ENCODE measurements at regions not wholly inside any gene's neighbourhood (a gene's known extent, or its start where the extent isn't known, plus 50 kb on each side); places are given as distances from the start of the nearest gene placed in this dataset.
"Not testable (repeated sequence)": the region's sequence is repeated elsewhere in the genome, so short reads cannot be mapped to it uniquely, and the experiment has no call there.

DNA sequence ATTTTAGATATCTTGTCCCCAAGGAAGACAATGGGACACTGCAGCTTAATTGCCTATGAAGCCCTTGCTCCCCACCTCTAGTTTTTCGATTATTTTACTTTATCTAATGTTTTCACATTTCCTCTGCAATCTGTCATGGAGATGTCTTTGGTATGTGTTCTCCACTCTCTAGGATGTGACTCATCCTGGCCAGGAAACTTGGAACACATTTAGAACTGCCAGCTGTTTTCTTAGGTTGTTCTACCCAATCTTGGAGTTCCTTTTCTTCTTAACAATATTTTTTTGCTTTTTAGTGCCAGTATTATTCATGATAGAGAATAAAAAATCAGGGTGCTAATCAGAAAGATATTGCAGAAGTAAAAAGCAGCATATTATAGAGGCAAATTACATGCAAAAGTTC lies 101.7 kb upstream of the CLEC14A start:
- Histone ChIP-seq H3K9me3 (ENCODE audit: insufficient read depth, low read length) (no peaks in the 10 kb centered on the region), H3K4me3 (ENCODE audit: insufficient read length, low read depth) (no peak overlapping the region), H3K4me1 (ENCODE audit: insufficient read depth, insufficient read length) (no peaks in the 10 kb centered on the region), H3K27me3 (ENCODE audit: insufficient read depth, insufficient read length) (no peaks in the 10 kb centered on the region), H3K36me3 (ENCODE audit: insufficient read depth, insufficient read length, low read length) (no peaks in the 10 kb centered on the region), H3K9ac (ENCODE audit: insufficient read length, low read depth) (no peak overlapping the region)
- no peak for TF ChIP-seq ZNF274 (IDR thresholded peaks at IDR 0.05; ENCODE audit: low read depth, low read length)
- no peak for DNase-seq (ENCODE audit: low read depth, low spot score)

DNA sequence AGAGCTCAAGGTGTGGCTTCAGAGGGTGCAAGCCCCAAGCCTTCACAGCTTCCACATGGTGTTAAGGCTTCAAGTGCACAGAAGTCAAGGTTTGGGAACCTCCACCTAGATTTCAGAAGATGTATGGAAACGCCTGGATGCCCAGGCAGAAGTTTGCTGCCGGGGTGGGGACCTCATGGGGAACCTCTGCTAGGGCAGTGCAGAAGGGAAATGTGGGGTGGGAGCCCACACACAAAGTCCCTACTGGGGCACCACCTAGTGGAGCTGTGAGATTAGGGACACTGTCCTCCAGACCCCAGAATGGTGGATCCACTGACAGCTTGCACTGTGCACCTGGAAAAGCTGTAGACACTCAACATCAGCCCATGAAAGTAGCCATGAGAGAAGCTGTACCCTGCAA lies 99.6 kb upstream of the CLEC14A start:
- H3K4me3 ChIP-seq (ENCODE audit: insufficient read length, low read depth); DNase-seq (ENCODE audit: low read depth, low spot score); H3K9ac ChIP-seq (ENCODE audit: insufficient read length, low read depth); H3K9me3 ChIP-seq (ENCODE audit: insufficient read depth, low read length); H3K27me3 ChIP-seq (ENCODE audit: insufficient read depth, insufficient read length); H3K4me1 ChIP-seq (ENCODE audit: insufficient read depth, insufficient read length); H3K36me3 ChIP-seq (ENCODE audit: insufficient read depth, insufficient read length, low read length): not testable (repeated sequence)

DNA sequence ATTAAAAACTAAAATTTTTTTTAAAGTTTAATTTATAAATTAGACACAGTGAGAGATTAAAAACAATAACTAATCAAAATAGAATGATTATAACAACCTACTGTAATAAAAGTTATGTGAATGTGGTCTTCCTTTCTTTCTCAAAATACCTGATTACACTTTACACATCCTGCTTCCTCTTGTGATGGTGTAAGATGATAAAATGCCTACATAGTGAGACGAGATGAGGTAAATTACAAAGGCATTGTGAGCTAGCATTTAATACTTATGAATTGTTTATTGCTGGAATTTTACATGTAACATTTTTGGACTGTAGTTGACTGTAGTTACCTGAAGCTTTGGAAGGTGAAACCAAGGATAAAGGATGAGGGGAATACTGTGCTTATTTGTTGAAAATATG lies 94.2 kb upstream of the CLEC14A start:
- H3K27me3 ChIP-seq (ENCODE audit: insufficient read depth, insufficient read length) = no peaks in the 10 kb centered on the region
- H3K4me3 ChIP-seq (ENCODE audit: insufficient read length, low read depth) = no peak overlapping the region
- H3K4me1 ChIP-seq (ENCODE audit: insufficient read depth, insufficient read length) = no peaks in the 10 kb centered on the region
- H3K9me3 ChIP-seq (ENCODE audit: insufficient read depth, low read length) = no peaks in the 10 kb centered on the region
- DNase-seq (ENCODE audit: low read depth, low spot score) = no peak
- H3K36me3 ChIP-seq (ENCODE audit: insufficient read depth, insufficient read length, low read length) = no peaks in the 10 kb centered on the region
- no peak for TF ChIP-seq ZNF274 (IDR thresholded peaks at IDR 0.05; ENCODE audit: low read depth, low read length)
- TF ChIP-seq YY1 (IDR thresholded peaks at IDR 0.05; ENCODE audit: insufficient read depth, insufficient read length) = no peak
- no peak for TF ChIP-seq SUZ12 (IDR thresholded peaks at IDR 0.05; ENCODE audit: extremely low read depth, insufficient read depth, insufficient read length)
- H3K9ac ChIP-seq (ENCODE audit: insufficient read length, low read depth) = no peak overlapping the region

DNA sequence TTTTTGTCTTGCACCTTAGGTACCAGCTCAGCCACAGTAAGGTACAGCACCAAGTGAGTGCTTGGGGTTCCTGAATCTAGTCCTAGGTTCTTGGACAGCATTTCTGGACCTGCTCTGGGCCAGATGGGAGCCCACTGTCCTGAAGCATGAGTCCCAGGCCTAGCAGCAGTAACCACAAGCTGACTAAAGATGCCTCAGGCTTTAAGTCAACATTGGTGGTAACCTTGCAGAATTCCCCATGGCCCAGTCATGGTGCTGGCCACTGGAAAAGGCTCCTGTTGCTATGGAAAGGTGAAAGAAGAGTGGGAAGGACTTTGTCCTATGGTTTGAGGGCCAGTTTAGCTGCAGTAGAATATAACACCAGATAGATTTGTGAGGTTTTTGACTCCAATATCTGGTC lies 86.9 kb upstream of the CLEC14A start:
- no peaks in the 10 kb centered on the region for H3K9me3 ChIP-seq (ENCODE audit: insufficient read depth, low read length)
- H3K4me1 ChIP-seq (ENCODE audit: insufficient read depth, insufficient read length) = no peaks in the 10 kb centered on the region
- H3K36me3 ChIP-seq (ENCODE audit: insufficient read depth, insufficient read length, low read length) = no peaks in the 10 kb centered on the region
- no peak overlapping the region for H3K4me3 ChIP-seq (ENCODE audit: insufficient read length, low read depth)
- H3K27me3 ChIP-seq (ENCODE audit: insufficient read depth, insufficient read length) = no peaks in the 10 kb centered on the region
- DNase-seq (ENCODE audit: low read depth, low spot score) = no peak
- H3K9ac ChIP-seq (ENCODE audit: insufficient read length, low read depth) = no peak overlapping the region
- TF ChIP-seq YY1 (IDR thresholded peaks at IDR 0.05; ENCODE audit: insufficient read depth, insufficient read length) = no peak
- TF ChIP-seq SUZ12 (IDR thresholded peaks at IDR 0.05; ENCODE audit: extremely low read depth, insufficient read depth, insufficient read length) = no peak

DNA sequence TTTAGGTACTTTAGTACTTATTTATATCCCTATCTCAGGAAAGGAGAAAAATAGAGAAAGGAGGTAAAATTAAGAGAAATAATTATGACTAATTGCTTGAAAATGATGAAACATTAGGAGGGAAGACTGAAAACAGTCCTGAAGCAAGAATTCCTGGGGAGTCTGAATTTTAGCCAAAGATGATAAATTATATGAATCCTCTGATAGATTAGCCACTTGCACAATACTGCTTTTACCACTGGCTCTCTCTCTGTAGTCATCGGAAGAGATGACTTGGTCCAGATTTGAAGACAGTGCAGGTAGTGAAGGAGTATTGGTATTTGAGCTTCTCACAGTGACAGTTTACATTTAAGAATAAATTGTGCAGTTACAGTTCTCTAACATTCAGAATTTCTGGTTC lies 83.8 kb upstream of the CLEC14A start:
- Histone ChIP-seq H3K4me3 (ENCODE audit: insufficient read length, low read depth) (no peak overlapping the region), H3K27me3 (ENCODE audit: insufficient read depth, insufficient read length) (no peaks in the 10 kb centered on the region), H3K9me3 (ENCODE audit: insufficient read depth, low read length) (no peaks in the 10 kb centered on the region), H3K36me3 (ENCODE audit: insufficient read depth, insufficient read length, low read length) (no peaks in the 10 kb centered on the region), H3K9ac (ENCODE audit: insufficient read length, low read depth) (no peak overlapping the region), H3K4me1 (ENCODE audit: insufficient read depth, insufficient read length) (no peaks in the 10 kb centered on the region)
- no peak for DNase-seq (ENCODE audit: low read depth, low spot score)
- TF ChIP-seq SUZ12 (IDR thresholded peaks at IDR 0.05; ENCODE audit: extremely low read depth, insufficient read depth, insufficient read length) = no peak
- TF ChIP-seq YY1 (IDR thresholded peaks at IDR 0.05; ENCODE audit: insufficient read depth, insufficient read length) = no peak
- no peak for TF ChIP-seq ZNF274 (IDR thresholded peaks at IDR 0.05; ENCODE audit: low read depth, low read length)

DNA sequence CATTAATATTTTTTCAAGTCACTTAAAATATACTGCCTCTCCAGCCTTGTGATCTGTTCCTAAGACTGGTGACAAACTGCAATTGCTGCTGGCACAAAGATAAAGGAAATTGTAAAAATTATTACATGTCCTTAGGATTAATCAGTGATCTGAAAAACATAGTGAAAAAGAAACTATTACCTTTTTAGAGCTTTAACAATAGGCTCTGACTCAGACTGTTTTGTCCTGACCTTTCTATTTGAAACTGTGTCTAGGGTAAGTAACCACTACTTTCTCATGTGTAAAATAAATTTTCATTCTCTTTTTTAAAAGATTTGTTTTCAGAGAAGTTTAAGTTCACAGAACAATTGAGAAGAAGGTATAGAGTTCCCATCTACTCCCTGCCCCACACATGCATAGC lies 80.4 kb upstream of the CLEC14A start:
- no peaks in the 10 kb centered on the region for H3K4me1 ChIP-seq (ENCODE audit: insufficient read depth, insufficient read length)

DNA sequence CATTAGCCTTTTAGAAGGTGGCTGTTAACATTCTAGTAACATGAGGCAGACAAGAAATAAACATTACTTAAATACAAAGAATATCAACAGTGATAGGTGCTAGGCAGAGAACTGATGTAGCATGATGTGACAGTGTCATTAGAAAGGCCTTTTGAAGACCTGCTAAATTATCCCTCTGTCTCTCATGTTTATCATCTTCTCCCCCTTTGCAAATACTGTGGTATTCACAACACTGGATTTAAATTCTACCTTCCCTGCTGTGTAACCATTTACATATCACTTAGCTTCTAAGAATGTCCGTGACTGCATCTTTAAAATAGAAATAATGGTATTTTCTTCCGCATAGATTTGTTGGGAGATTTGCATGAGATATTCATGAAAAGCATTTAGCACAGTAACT lies 74.4 kb upstream of the CLEC14A start:
- Histone ChIP-seq H3K9ac (ENCODE audit: insufficient read length, low read depth) (no peak overlapping the region), H3K36me3 (ENCODE audit: insufficient read depth, insufficient read length, low read length) (no peaks in the 10 kb centered on the region), H3K27me3 (ENCODE audit: insufficient read depth, insufficient read length) (no peaks in the 10 kb centered on the region), H3K4me3 (ENCODE audit: insufficient read length, low read depth) (no peak overlapping the region), H3K9me3 (ENCODE audit: insufficient read depth, low read length) (no peaks in the 10 kb centered on the region), H3K4me1 (ENCODE audit: insufficient read depth, insufficient read length) (no peaks in the 10 kb centered on the region)
- no peak for TF ChIP-seq SUZ12 (IDR thresholded peaks at IDR 0.05; ENCODE audit: extremely low read depth, insufficient read depth, insufficient read length)
- no peak for TF ChIP-seq YY1 (IDR thresholded peaks at IDR 0.05; ENCODE audit: insufficient read depth, insufficient read length)
- no peak for TF ChIP-seq ZNF274 (IDR thresholded peaks at IDR 0.05; ENCODE audit: low read depth, low read length)
- no peak for DNase-seq (ENCODE audit: low read depth, low spot score)

More for the DNA sequence above, 80.4 kb upstream of the CLEC14A start:
- no peak for TF ChIP-seq SUZ12 (IDR thresholded peaks at IDR 0.05; ENCODE audit: extremely low read depth, insufficient read depth, insufficient read length)
- no peak for TF ChIP-seq YY1 (IDR thresholded peaks at IDR 0.05; ENCODE audit: insufficient read depth, insufficient read length)
- TF ChIP-seq ZNF274 (IDR thresholded peaks at IDR 0.05; ENCODE audit: low read depth, low read length) = no peak
- no peaks in the 10 kb centered on the region for H3K36me3 ChIP-seq (ENCODE audit: insufficient read depth, insufficient read length, low read length)
- DNase-seq (ENCODE audit: low read depth, low spot score) = no peak
- no peak overlapping the region for H3K9ac ChIP-seq (ENCODE audit: insufficient read length, low read depth)
- H3K9me3 ChIP-seq (ENCODE audit: insufficient read depth, low read length) = no peaks in the 10 kb centered on the region
- H3K4me3 ChIP-seq (ENCODE audit: insufficient read length, low read depth) = no peak overlapping the region
- H3K27me3 ChIP-seq (ENCODE audit: insufficient read depth, insufficient read length) = no peaks in the 10 kb centered on the region

DNA sequence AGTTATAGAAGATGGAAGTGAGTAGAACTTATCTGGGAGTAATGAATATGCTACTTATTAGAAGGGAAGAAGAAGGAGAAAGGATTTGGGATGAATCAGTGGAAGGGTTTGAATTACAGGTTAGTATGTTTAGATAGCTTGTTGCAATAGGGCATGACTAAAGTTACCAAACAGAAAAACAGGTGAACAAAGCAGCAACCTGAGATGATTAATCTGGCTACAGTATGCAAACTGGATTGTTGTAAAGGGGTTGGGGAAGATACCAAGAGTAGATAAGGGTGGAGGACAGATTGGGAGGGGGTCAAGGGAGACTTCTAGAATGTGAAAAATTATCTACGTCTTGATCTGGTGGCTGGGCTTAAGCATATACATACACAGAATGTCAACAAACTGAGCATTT lies 73.4 kb upstream of the CLEC14A start:
- Histone ChIP-seq H3K4me3 (ENCODE audit: insufficient read length, low read depth) (no peak overlapping the region), H3K27me3 (ENCODE audit: insufficient read depth, insufficient read length) (no peaks in the 10 kb centered on the region), H3K36me3 (ENCODE audit: insufficient read depth, insufficient read length, low read length) (no peaks in the 10 kb centered on the region), H3K9me3 (ENCODE audit: insufficient read depth, low read length) (no peaks in the 10 kb centered on the region), H3K4me1 (ENCODE audit: insufficient read depth, insufficient read length) (no peaks in the 10 kb centered on the region), H3K9ac (ENCODE audit: insufficient read length, low read depth) (no peak overlapping the region)
- no peak for TF ChIP-seq YY1 (IDR thresholded peaks at IDR 0.05; ENCODE audit: insufficient read depth, insufficient read length)
- no peak for TF ChIP-seq ZNF274 (IDR thresholded peaks at IDR 0.05; ENCODE audit: low read depth, low read length)
- no peak for TF ChIP-seq SUZ12 (IDR thresholded peaks at IDR 0.05; ENCODE audit: extremely low read depth, insufficient read depth, insufficient read length)
- no peak for DNase-seq (ENCODE audit: low read depth, low spot score)
